ENCODE measurements at regions not wholly inside any gene's neighbourhood (a gene's known extent, or its start where the extent isn't known, plus 50 kb on each side); places are given as distances from the start of the nearest gene placed in this dataset.

DNA sequence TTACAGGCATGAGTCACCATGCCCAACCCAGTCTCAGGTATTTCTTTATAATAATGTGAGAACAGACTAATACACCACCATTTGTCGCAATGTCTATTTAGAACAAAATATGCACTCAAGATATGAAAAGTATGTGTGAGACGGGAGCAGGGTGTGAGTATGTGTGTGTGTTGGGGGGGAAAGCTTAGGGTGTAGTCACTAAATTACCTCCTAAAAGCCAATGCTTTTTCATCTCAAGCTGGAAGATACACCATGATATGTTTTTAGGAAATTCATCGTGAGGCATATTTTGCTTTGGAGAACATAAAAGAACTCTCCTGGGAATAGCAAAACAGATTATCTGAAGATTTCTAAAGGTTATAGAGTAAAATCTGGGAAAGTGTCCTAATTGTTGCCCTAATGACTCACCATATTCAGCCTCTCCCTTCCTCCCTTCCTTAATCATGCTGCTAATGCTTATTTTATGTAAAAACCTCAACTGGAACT is 262.7 kb downstream of the PDHA2 start:
- no peak for DNase-seq

DNA sequence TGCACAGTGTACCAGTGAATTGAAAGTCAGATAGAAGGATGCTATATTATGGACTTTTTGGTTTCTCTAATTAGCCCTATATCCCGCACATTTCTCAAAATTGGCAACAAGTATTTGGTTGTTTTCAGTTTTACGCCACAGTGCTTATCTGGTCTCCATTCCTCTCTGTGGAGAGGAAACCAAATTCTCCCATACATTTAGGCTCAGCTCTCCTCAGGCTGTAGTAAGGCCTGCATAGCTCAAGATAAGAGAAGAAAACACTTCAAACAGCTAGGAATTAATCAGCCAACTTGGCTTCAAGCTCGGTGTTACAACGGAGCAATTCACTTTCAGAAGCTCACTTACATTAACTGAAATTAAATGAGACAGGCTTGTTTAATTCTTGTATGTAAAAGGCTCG is 263.2 kb downstream of the PDHA2 start:
- no peak for DNase-seq

DNA sequence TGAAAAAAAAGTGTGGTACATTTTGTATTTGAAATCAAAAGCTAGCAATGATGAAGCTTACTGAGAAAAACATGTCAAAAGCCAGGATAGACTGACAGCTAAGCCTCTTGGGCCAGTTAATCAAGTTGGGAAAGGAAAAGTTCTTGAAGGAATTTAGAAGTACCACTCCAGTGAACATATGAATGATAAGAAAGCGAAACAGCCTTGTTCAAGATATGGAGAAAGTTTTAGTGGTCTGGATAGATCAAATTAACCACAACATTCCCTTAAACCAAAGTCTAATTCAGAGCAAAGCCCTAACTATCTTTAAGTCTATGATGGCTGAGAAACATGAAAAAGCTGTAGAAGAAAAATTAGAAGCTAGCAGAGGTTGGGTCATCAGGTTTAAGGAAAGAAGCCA is 268.3 kb downstream of the PDHA2 start:
- no peak for DNase-seq

DNA sequence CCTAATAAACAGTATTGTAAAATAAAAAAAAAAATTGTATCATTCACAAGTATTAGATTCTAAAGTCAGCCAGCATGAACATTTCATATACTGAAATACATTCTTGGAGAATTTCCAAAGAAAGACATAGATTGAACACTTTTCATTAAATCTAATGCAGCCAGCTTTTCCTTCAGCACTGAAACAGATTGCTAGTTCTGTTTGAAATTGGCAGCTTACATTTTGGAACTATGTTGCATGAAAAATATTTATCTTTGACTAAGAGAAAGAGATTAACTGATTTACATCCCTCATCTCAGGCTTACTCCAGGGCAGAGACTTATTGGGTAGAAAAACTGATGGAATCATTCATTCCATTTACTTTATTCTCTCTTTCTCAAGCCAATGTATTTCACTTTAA is 272.7 kb downstream of the PDHA2 start:
- no peak for DNase-seq

DNA sequence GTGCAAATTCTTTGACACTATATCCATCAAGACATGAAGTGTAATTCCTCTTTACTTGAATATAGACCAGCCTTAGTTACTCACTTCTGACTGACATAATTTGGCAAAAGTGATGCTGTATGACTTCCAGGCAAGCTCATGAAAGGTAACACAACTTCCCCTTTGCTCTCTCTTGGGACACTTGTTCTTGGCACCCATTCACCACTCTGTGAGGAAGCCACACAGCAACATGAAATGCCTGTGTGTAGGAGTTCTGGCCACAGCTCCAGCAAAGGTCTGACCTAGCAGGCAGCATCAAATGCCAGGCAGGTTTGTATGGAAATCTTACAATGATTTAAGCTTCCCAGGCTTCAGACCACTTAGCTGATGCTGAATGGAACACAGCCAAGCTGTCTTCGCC is 280.3 kb downstream of the PDHA2 start:
- no peak for DNase-seq

DNA sequence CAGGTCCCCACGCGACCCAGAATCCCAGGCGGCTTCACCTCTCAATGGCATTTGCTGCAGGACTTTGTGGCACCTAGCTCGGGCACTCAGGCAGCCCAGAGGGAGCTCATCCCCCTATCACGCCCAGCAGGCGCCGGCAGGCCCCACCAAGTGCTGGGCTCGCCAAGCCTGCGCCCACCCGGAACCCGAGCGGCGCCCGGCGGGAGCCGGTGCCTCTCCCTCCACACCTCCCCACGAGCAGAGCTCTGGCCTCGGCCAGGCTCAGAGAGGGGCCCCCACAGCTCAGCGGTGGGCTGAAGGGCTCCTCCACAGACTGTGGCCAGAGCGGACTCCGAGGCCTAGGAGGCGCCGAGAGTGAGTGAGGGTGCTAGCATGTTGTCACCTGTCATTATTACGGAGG is 286.3 kb downstream of the PDHA2 start:
- no peak for DNase-seq

DNA sequence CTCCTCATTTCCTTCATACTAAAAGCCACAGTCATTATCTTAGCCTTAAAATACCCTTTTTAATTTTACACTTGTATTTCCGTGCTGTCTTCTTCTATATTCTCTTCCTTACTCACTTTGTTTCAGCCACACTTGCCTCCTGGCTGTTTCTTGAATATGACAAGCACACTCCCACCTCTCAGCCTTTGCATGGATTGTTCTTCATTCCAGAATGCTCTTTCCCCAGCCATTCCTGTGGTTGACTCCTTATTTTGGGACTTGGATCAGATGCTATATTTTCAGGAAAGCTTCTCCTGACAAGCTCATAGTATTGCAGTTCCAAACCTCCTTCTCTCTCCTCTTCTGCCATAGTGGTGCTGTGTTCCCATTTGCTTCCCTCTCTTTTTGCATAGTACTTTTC is 291.3 kb downstream of the PDHA2 start:
- no peak for DNase-seq

DNA sequence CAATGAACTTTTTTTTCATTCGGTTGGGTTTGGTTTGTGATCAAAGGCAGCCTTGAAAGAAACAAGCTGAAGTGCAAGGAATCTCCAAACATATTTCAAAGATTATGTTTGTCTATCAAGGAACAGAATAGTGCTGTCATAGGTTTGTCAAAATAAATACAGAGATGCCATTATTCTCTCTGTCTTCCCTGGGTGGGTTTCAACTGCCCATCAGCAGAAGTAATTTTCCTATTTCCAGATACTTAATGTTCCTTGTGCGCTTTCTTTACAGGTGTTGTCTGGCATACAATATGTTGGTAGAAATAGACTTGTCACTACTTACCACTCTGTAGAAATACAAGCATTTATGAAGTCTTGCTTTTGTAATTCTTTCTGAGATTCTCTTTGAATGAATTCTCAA is 294.9 kb downstream of the PDHA2 start:
- DNase-seq, result no peak

DNA sequence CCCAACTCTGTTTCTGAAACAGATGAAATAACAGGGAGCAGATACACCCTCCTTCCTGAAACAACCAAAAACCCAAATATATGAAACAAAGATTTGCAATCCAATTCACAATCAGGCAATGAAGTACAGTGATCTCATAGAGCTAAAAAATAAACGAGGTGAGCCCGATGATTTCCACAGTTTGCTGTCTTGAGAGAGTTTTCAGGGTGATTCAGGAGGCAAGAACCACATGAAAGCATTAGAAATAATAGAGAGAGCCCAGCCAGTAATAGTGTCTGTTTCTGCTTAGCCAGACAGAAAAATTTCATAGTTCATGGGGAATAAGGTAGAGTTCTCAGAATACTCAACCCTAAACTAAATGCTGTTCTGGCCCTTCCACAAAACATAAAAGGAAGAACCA is 296.2 kb downstream of the PDHA2 start:
- DNase-seq, result no peak

DNA sequence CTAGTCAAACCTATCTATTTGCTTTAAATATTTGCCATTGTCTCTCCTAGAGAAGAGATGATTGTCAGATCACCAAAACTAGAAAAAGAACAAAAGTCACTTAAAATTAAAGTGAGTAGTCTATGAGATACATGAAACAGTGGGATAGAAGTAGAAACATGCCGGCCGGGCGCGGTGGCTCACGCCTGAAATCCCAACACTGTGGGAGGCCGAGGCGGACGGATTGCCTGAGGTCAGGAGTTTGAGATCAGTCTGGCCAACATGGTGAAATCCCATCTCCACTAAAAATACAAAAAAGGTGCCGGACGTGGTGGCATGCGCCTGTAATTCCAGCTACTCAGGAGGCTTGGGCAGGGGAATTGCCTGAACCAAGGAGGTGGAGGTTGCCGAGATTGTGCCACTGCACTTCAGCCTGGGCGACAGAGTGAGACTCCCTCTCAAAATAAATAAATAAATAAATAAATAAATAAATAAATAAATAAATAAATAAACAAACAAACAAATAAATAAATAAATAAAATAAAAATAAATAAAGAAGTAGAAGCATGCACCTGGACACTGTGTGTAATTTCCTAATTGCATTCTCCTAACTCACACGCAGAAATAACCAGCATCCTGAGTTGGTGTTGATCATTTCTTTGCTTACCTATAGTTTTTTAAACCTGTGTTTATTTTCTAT is 299.5 kb downstream of the PDHA2 start:
- DNase-seq, result no peak

DNA sequence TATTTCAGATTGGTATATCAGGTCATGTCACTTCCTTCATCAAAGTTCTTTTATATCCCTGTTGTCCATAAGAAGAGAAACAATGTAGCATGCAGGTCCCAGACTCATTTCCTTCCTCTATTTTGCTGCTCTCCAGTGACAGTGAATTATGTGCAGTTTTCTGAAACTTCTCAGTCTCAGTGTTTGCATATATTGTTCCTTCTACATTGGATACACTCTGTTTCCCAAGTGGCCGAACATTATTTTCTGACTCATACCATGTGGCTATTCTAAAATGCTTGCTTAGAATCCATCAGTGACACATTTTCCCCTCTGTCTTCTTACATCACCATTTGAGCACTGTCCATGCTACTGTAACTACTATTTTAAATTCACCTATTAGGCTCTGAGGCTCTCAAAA is 305.7 kb downstream of the PDHA2 start:
- DNase-seq, result no peak

DNA sequence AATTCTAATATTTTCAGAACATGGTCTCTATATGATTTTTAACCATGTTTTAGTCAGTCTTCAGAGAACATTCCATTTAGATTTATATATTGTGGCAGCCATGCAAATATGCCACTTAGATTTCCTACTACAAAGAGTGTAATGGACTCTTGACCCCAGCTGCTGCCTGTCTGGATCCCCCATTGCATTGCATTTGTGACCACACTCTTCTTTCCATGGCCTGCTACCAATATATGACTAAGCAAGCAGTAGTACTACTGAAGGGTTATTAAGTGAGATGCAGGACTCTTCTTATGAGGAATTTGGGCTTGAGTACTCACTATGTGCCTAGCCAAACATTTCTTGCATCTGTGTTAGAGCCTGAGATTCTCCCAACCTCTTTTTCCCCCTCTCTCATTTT is 306.8 kb downstream of the PDHA2 start:
- no peak for DNase-seq

DNA sequence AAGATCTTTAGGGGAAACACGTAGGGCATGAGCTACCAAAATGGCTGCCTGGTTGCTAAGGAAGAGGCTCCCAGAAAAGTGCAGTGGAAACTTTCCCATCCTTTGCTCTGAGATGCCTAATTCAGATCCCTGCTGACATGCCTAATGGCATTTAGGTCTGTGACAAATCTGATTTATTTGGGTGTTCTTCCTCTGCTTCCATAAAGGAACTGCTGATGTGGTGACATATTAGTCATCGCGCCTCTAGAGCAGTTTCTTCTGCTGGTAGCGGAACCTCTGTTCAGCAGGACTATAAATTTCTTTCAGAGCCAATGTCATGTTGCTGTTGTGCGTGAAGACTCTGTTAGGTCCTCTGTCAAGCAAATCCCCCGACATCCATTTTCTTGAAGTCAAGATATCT is 310.0 kb downstream of the PDHA2 start:
- DNase-seq, result no peak

DNA sequence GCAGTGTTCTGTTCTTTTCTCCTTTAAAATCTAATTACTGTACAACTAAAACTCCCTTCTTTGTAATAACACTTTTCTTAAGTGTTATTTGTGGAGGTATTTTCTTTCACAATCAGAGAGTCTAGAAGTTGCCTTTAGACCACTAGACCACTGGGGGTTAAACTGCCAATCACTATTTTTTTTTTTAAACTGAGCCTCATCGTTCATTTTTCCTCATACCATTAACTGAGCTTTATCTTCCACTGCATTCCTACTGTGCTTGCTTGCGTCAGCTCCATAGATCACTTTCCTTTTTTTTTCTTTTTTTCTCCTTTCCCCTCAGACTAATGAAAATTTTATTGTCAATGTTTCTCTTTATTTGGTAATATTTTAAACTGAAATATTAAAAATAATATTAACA is 310.6 kb downstream of the PDHA2 start:
- DNase-seq, result no peak

DNA sequence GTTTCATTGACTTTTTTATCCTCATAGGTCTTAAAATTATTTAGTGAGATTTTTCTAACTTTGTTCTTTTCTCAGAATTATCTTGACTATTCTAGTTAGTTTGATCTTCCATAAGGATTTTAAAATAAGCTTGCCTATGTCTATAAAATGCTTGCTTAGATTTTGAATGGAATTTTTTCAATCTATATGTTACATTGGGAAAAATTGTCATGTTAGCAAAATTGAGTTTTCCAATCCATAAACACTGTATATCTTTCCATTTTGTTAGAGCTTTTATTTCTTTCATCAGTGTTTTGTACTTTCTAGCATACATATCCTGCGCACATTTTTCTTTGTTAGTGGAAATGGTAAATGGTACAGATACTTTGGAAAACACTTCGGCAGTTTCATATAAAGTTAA is 312.9 kb downstream of the PDHA2 start:
- no peak for DNase-seq

DNA sequence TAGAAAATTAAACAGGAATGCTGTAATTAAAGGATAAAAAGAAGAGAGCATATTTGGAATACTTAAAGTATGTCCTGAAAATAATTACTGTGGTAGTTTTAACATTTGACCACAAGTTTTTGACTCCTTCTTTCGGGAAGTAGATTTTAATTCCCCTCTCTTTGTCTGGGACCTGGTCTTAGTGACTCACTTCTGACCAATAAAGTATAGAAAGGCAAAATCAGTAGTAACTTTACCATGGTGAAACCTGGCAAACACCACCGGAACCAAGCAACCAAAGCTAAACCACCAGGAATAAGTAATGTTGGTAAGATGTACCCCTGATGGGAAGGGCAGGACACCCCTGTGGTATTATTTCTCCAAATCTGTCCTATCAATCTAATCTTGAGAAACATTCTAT is 314.8 kb downstream of the PDHA2 start:
- DNase-seq, result no peak

DNA sequence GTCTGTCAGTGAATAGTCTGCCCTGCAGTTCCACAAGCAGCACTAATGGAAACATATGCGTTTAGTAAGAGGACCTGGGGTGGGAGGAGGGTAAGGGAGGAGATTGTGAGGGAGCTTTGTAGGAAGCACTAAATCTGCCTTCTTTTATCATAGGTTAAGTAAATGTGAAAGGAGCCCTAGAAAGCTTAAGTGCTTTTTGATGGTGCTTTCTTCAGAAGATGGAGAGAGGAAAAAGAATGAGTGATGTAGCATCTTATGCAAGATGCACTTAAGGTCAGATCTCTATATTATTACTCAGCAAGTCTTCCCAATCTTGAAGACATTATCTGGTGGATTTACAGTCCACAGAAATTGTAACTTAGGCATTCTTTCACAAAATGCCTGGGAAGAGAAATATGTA is 322.7 kb downstream of the PDHA2 start:
- no peak for DNase-seq

DNA sequence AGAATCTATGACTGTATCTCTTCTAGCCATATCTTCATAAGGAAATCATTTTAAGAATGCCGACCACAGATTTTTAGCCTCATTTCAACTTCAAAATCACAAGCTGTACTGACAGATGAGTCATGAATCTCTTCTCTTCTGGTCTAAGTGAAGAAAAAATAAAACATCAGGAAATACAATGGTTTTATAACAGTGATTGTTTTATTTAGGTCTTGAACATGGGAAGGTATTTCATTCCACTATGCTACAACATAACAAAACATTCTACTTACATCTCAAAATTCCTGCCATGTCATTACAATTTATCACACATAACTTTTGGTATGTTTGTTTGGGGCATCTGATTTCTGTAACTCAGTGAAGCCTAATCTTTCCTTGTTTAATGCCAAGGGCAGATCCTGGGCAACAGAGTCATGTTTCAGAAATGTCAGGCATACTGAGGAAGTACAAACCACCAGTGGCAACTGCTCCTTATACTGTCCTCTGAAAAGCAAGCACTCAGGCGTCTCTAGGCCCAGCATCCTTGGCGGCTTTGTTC is 325.0 kb downstream of the PDHA2 start:
- DNase-seq, result no peak

DNA sequence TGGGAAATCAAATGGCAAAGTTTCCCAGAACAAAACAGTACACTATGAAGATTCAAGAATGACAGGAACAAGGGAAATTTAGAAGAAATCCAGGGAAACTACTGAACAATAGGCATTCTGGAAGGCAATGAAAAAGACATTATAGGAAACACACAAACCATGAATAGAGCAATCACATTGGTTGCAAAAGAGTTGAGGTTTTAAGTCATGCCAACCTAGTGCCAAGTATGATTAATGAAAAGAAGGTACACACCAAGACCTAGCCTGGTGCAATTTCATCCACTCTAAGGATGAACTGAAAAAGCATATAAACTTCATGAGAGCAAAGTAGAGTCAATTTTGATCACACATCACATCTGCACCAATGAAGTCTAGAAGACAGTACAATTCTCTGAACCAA is 326.9 kb downstream of the PDHA2 start:
- no peak for DNase-seq

DNA sequence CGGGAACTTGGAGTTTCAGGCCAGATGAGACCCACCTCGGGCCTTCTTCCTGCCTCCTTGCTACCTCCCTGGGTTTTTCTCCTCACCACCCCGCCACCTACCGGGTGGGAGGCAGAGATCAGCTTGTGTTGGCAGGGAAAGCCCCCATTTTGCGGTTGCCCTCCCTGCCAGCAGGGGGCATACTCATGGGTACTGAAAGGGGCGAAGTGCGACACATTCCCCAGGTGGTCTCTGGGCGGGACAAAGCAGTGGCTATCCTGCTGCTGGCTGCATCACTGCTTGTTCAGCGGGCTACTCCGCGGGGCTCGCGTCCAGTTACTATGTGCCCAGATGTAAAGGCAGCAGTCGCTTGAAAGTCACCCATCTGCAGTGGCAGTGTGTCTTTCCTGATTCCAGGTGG is 330.3 kb downstream of the PDHA2 start:
- DNase-seq, result peak; percentile 6

DNA sequence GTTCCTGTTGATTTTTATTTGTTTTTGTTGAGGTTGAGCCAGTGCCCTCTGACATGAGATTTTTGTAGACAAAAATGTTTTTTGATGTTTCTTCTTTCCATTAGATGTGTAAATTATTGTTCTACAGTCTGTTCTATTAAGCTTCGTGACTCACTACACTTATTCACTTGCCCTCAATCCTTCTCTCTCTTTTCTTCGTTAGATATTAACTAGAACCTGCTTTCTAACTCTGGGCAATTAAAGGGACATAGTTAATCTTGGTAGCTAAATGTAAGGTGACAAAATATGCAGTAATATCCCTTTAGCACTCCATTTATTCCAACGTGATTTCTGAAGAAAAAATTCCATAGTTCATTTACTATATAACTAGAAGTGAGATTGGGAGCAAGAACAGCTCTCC is 333.9 kb downstream of the PDHA2 start:
- no peak for DNase-seq

DNA sequence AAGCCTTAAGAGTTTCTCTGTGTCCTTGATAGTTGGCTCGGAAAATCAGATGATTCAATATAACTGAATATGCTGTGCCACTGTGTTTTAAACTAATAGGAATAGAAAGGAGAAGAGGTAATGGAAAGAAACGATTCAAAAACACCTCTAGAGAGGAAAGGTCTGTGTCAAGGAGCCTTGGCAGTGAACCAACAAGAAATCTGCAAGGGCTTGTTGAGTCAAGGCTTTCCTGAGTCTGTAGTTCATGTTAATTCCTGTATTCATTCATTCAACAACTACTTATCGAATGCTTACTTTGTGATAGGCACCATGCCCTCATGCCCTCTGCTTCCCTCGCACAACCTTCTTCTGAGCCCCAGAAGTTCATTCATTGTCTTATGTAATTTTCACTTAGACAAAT is 336.0 kb downstream of the PDHA2 start:
- DNase-seq, result no peak

DNA sequence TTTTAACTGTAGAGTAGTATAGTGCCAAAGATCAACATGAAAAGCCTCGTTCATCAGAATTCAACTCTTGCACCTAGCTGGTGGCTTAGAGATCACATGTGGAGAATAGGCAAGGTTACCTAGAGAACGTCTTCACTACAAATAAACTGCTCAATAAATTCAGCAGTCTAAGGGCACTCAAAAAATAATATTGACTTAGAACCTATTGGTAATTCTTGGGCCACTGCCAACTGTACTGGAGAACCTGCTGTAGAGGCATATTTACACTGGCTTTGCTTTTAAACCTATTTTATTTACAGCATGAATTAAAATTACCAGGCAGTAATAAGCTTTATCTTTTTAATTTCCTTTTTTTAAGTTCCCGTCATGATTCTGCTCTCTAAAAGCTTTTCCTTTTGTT is 343.7 kb downstream of the PDHA2 start:
- DNase-seq, result no peak

DNA sequence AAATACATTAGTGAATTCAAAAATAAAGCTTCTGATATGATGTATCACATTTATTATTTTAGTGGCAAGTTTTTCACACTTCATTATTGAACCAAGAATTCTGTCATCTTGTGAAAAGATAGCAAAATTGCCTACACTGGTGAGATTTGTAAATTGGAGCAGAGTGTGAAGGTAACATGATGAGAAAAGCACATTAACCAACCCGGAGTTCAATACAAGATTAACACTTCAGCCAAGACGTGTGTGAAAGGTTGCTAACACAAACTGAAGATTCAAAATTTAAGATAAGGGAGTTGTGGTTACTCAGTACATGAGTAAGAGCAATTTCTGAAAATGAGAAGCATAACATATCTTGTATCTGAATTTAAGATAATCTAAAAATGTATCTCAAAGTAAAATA is 346.7 kb downstream of the PDHA2 start:
- no peak for DNase-seq

DNA sequence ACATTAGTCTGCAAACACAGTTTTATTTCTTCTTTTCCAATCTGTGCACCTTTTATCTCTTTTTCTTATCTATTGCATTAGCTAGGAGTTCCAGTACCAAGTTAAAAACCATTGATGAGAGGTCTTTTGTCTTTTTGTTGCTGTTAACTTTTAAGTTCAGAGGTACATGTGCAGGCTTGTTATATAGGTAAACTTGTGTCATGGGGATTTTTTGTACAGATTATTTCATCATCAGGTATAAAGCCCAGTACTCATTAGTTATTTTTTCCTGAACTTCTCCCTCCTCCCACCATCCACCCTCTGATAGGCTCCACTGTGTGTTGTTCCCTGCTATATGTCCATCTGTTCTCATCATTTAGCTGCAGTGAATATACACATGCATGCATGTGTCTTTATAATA is 349.9 kb downstream of the PDHA2 start:
- DNase-seq, result no peak
